DOHH2 (cell line): ENCODE measurements at regions not wholly inside any gene's neighbourhood (a gene's known extent, or its start where the extent isn't known, plus 50 kb on each side); places are given as distances from the start of the nearest gene placed in this dataset.

Experiments
- H3F3A ChIP-seq: fragments of 200-600 bp; sonication (generic), shearing (Covaris generic); 2 replicates; pipeline ENCODE4 v1.6.0; 2016; ENCODE audit warnings: antibody characterized with exemption, mild to moderate bottlenecking; ENCODE audit not compliant: control insufficient read depth, insufficient read depth
- H3K27ac ChIP-seq: fragments of 200-600 bp; sonication (generic); 2 replicates; pipeline ENCODE4 v1.5.1; 2014; ENCODE audit warnings: low read depth, mild to moderate bottlenecking, low read length, moderate library complexity
- H3K27me3 ChIP-seq: fragments of 200-600 bp; sonication (generic); 2 replicates; pipeline ENCODE4 v1.6.1; 2014; ENCODE audit warnings: mild to moderate bottlenecking, low read length, mixed read lengths; ENCODE audit not compliant: control insufficient read depth
- H3K36me3 ChIP-seq: fragments of 200-600 bp; sonication (generic); 2 replicates; pipeline ENCODE4 v1.6.1; 2014; ENCODE audit warnings: mild to moderate bottlenecking, low read length, moderate library complexity, mixed read lengths; ENCODE audit not compliant: control insufficient read depth
- H3K4me1 ChIP-seq: fragments of 200-600 bp; sonication (generic); 2 replicates; pipeline ENCODE4 v1.6.1; 2014; ENCODE audit warnings: mild to moderate bottlenecking, low read length, mixed read lengths; ENCODE audit not compliant: control insufficient read depth
- H3K4me2 ChIP-seq: fragments of 200-600 bp; sonication (generic); 2 replicates; pipeline ENCODE4 v1.6.0; 2014; ENCODE audit warnings: mild to moderate bottlenecking, low read length, moderate library complexity
- H3K4me3 ChIP-seq: fragments of 200-600 bp; sonication (generic); 2 replicates; pipeline ENCODE4 v1.5.1; 2014; ENCODE audit warnings: mild to moderate bottlenecking, low read length, mixed read lengths
- H3K79me2 ChIP-seq: fragments of 200-600 bp; sonication (generic); 2 replicates; pipeline ENCODE4 v1.6.1; 2014; ENCODE audit warnings: mild to moderate bottlenecking, low read length, mixed read lengths; ENCODE audit not compliant: control insufficient read depth
- H3K9me2 ChIP-seq: fragments of 200-600 bp; sonication (generic); replicated peaks from 2 replicates; pipeline ENCODE4 v1.6.1; 2014; ENCODE audit warnings: mild to moderate bottlenecking, low read length, mixed read lengths; ENCODE audit not compliant: control insufficient read depth
- H3K9me3 ChIP-seq: fragments of 200-600 bp; sonication (generic); 2 replicates; pipeline ENCODE4 v1.6.1; 2014; ENCODE audit warnings: antibody characterized with exemption, low read length, mixed read lengths; ENCODE audit not compliant: control insufficient read depth, insufficient read depth
- H4K20me1 ChIP-seq: fragments of 200-600 bp; sonication (generic); 2 replicates; pipeline ENCODE4 v1.6.0; 2014; ENCODE audit warnings: low read depth, mild to moderate bottlenecking, antibody characterized with exemption, low read length, moderate library complexity; ENCODE audit not compliant: control insufficient read depth, insufficient read depth
- CTCF ChIP-seq: fragments of 200-600 bp; sonication (generic); IDR thresholded peaks from one replicate; pipeline ENCODE4 v1.5.1; 2014; ENCODE audit warnings: antibody characterized with exemption, mild to moderate bottlenecking, low read depth, low read length; ENCODE audit not compliant: poor library complexity, severe bottlenecking
- EZH2phosphoT487 ChIP-seq: fragments of 200-600 bp; sonication (generic); IDR thresholded peaks from 2 replicates; pipeline ENCODE4 v1.6.1; 2017; ENCODE audit warnings: borderline replicate concordance, mild to moderate bottlenecking, antibody characterized with exemption, low read length, moderate library complexity, mixed read lengths

GRCh38 chr1:57850176-57850940 is 426.5 kb upstream of the DAB1 start:
- no peaks in the 10 kb centered on the region for H4K20me1 ChIP-seq
- TF ChIP-seq EZH2phosphoT487 (no peak), CTCF (no peak)
- no peak overlapping the region for H3K4me3 ChIP-seq
- H3F3A ChIP-seq: no peaks in the 10 kb centered on the region
- H3K27ac ChIP-seq: no peak overlapping the region
- H3K36me3 ChIP-seq: no peaks in the 10 kb centered on the region
- H3K27me3 ChIP-seq: no peaks in the 10 kb centered on the region
- H3K4me1 ChIP-seq: no peaks in the 10 kb centered on the region
- H3K79me2 ChIP-seq: no peaks in the 10 kb centered on the region
- H3K9me3 ChIP-seq: no peaks in the 10 kb centered on the region
- H3K9me2 ChIP-seq: no peaks in the 10 kb centered on the region
- H3K4me2 ChIP-seq: no peak overlapping the region

- no peaks in the 10 kb centered on the region for H3K36me3 ChIP-seq
- no peaks in the 10 kb centered on the region for H3F3A ChIP-seq
- H4K20me1 ChIP-seq: no peaks in the 10 kb centered on the region
- no peak overlapping the region for H3K27ac ChIP-seq
- H3K4me3 ChIP-seq: no peak overlapping the region
- H3K4me2 ChIP-seq: no peak overlapping the region
- H3K9me3 ChIP-seq: no peaks in the 10 kb centered on the region
- no peaks in the 10 kb centered on the region for H3K27me3 ChIP-seq
- H3K79me2 ChIP-seq: no peaks in the 10 kb centered on the region
- no peaks in the 10 kb centered on the region for H3K4me1 ChIP-seq
- TF ChIP-seq CTCF: no peak
- no peak for TF ChIP-seq EZH2phosphoT487
- H3K9me2 ChIP-seq: no peaks in the 10 kb centered on the region
These were observed 424.5 kb upstream of the DAB1 start for GRCh38 chr1:57848406-57848805.

- Histone ChIP-seq H3K79me2 (no peaks in the 10 kb centered on the region), H3F3A (no peaks in the 10 kb centered on the region), H3K36me3 (no peaks in the 10 kb centered on the region), H3K4me3 (no peak overlapping the region), H3K4me1 (no peaks in the 10 kb centered on the region), H3K4me2 (no peak overlapping the region), H3K9me3 (peaks cover 9% of the 10 kb centered on the region; the same call in 1 of the 2 replicates), H3K27me3 (no peaks in the 10 kb centered on the region), H3K9me2 (no peaks in the 10 kb centered on the region), H4K20me1 (no peaks in the 10 kb centered on the region), H3K27ac (no peak overlapping the region)
- TF ChIP-seq CTCF: no peak
- TF ChIP-seq EZH2phosphoT487: no peak
These were observed 421.2 kb upstream of the DAB1 start for GRCh38 chr1:57845041-57845440.
